Aorta (tissue), 5 donors: ENCODE measurements at regions not wholly inside any gene's neighbourhood (a gene's known extent, or its start where the extent isn't known, plus 50 kb on each side); places are given as distances from the start of the nearest gene placed in this dataset.

Experiments
- ATAC-seq: fragments of 200-7000 bp; cut with Tn5 transposase; one replicate; pipeline ENCODE4 v1.9.1; 2022; ENCODE audit warnings: moderate library complexity; ENCODE audit not compliant: low FRiP score
- DNase-seq, 2 donors: peaks; one replicate each; pipeline ENCODE4 v3.0.0-alpha.2; 2020
- H3K27ac ChIP-seq, 2 donors: one replicate each; pipeline ENCODE4 v1.5.1; 2013; ENCODE audit warnings: low read length in 2 of 2, mild to moderate bottlenecking in 2 of 2, moderate library complexity in 2 of 2, control low read depth in 1 of 2, inconsistent platforms in 1 of 2, low read depth in 1 of 2
- H3K27me3 ChIP-seq, 2 donors: one replicate each; pipeline ENCODE4 v1.6.1; 2013; ENCODE audit warnings: control low read depth in 1 of 2, low read length in 1 of 2, mild to moderate bottlenecking in 1 of 2, moderate library complexity in 1 of 2; ENCODE audit not compliant: insufficient read depth in 2 of 2, control insufficient read depth in 1 of 2
- H3K36me3 ChIP-seq, 2 donors: one replicate each; pipeline ENCODE4 v1.6.1; 2013; ENCODE audit warnings: control low read depth in 1 of 2, low read length in 1 of 2, mild to moderate bottlenecking in 1 of 2; ENCODE audit not compliant: insufficient read depth in 2 of 2, control insufficient read depth in 1 of 2
- H3K4me1 ChIP-seq, 2 donors: one replicate each; pipeline ENCODE4 v1.6.1; 2013; ENCODE audit warnings: low read length in 2 of 2, control low read depth in 1 of 2, mild to moderate bottlenecking in 1 of 2, moderate library complexity in 1 of 2; ENCODE audit not compliant: insufficient read depth in 2 of 2, control insufficient read depth in 1 of 2
- H3K4me3 ChIP-seq, 2 donors: one replicate each; pipeline ENCODE4 v1.5.1; 2013; ENCODE audit warnings: low read length in 2 of 2, control low read depth in 1 of 2, mild to moderate bottlenecking in 1 of 2
- H3K9me3 ChIP-seq: one replicate; pipeline ENCODE4 v1.6.1; 2013; ENCODE audit warnings: mild to moderate bottlenecking, low read length; ENCODE audit not compliant: control insufficient read depth
- WGBS, 2 donors: extraction: QIAGEN DNeasy Blood & Tissue Kit; methylation state at CpG; one replicate each; pipeline ENCODE4 v1.1.7; 2013; 5-methylcytosine and 5-hydroxymethylcytosine counted together
- intact Hi-C, 2 donors: fragments of 100-400 bp; cut with DNase I; formaldehyde crosslinking; loops; one replicate each; pipeline versions ENCODE4 v1.14.2 to v1.15.0; 2022
- donor health status: healthy with polysubstance abuse.
- donor health status: Bipolar disorder and iron deficiency.
- donor health status: DM: no; HTN: no; CAD: no.
- donor health status: DM: no; HTN: no; CAD: no.
- donor health status: DM: yes; HTN: yes; CAD: no.

DNA sequence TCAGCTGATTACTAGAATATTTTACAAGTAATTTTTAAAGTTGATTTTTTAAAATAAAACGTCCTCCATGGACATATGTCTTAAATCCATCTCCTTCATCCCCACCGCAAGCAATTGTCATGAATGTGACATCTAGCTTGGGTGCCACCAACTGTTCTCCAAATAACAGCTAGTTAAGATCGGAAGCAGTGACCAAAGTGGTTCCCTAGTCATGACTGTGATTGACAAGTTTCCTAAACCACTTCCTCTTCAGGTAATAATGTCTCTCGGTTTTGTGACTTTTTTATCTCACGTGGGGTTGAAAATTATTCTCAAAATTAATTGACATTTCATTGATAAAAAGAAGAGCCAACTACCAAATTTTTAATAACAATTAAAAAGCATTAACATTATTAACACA lies 135.3 kb upstream of the MIR17HG start:
- no peaks in the 10 kb centered on the region for H3K4me1 ChIP-seq
- H3K4me3 ChIP-seq, result no peak overlapping the region
- H3K27me3 ChIP-seq, result no peaks in the 10 kb centered on the region
- intact Hi-C loops, result no loop called here
- H3K9me3 ChIP-seq, result no peaks in the 10 kb centered on the region
- H3K27ac ChIP-seq, result no peak overlapping the region
- no peaks in the 10 kb centered on the region for H3K36me3 ChIP-seq
- DNase-seq, result no peak
- ATAC-seq, result no peak
- WGBS, 2 donors, result 19 to 28% methylated on average over 5 of the region's 5 CpGs

DNA sequence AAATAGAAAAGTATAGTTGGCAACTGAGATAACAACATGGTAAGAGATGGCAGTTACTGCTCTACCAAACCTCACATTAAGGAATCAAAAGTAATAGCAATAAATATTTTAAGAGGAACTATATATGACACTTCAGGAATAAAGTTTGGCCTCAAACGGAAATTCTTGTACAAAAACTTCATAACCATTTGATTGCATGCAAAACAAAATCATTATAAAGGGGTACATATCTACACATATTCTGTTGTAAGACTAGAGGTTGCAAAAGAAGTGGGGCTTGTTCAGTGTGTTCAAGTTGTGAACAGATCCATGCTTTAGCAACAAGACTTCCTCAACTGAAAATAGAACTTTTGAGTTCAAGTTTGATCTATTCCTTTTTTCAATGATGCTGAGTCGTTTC lies 133.5 kb upstream of the MIR17HG start:
- Histone ChIP-seq H3K9me3 (no peaks in the 10 kb centered on the region), H3K27ac (no peak overlapping the region), H3K4me3 (no peak overlapping the region), H3K4me1 (no peaks in the 10 kb centered on the region), H3K36me3 (no peaks in the 10 kb centered on the region), H3K27me3 (peaks cover 0 to 2% of the 10 kb centered on the region in 2 donors)
- ATAC-seq (no peak), DNase-seq (no peak)
- WGBS, 2 donors, result 47 to 62% methylated on average over 2 of the region's 2 CpGs
- intact Hi-C loops, result no loop called here

DNA sequence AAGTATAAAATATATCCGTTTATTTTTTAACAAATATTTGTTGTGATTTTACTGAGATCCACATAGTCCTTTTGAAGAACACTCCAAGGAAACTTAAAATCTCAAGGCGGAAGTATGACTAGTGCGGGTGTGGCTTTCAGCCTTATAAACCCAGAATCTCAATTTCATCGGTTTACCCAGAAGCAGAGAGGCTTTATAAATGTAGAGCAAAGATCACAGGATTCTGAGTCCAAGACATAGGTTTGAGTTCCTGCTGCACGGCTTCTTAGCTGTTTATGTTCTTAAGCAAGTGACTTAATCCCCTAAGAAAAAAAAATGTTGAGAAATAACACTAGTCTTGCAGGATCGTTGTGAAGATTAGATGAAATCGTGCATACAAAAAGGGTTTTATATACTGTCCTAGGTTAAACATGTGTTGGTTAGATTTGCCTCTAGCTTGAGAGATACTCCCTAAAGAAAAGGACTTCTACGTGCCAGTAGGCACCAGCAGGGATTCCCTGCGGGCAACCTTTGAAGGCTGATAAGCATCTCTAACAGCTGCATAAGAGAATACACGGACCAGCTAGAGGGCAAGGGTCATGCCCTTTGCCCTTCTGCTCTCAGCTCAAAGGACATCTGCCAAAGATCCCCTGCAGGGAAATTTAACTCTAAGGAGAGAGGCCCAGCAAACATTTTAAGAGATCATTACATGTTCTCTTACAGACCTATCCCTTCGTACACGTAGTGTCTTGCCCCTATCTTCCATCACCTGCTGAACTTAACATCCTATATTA lies 130.4 kb upstream of the MIR17HG start:
- no peaks in the 10 kb centered on the region for H3K36me3 ChIP-seq
- intact Hi-C loops, result no loop called here
- no peak overlapping the region for H3K4me3 ChIP-seq
- H3K27ac ChIP-seq, result no peak overlapping the region
- no peak for ATAC-seq
- H3K9me3 ChIP-seq, result no peaks in the 10 kb centered on the region
- DNase-seq, result no peak
- H3K4me1 ChIP-seq, result no peaks in the 10 kb centered on the region
- H3K27me3 ChIP-seq, result peaks cover 0 to 2% of the 10 kb centered on the region in 2 donors
- WGBS, 2 donors, result 32% methylated on average over 12 of the region's 12 CpGs

DNA sequence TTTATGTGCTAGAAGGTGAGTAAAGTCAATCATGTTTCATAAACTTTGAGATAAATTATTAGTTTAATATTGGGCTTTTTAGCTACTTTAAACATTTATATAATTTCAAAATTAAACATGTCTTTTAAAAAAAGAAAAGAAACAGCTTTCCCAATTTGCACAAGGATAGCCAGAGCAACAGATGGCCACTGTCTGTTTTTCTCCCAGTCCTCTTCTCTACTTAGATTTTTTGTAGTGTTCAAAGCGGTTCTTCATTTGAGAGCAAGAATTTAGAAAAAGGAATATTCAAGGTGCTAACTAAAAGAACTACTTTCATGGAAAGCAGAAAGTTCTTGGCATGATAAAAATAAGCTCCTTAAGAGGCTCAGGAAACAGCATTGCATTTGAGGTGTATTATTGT lies 128.3 kb upstream of the MIR17HG start:
- Histone ChIP-seq H3K36me3 (no peaks in the 10 kb centered on the region), H3K27me3 (peaks cover 0 to 2% of the 10 kb centered on the region in 2 donors), H3K4me1 (no peaks in the 10 kb centered on the region), H3K27ac (no peak overlapping the region), H3K9me3 (no peaks in the 10 kb centered on the region), H3K4me3 (no peak overlapping the region)
- DNase-seq (no peak), ATAC-seq (no peak)
- 81 to 82% methylated on average over 1 of the region's 1 CpG for WGBS, 2 donors
- intact Hi-C loops, result no loop called here

DNA sequence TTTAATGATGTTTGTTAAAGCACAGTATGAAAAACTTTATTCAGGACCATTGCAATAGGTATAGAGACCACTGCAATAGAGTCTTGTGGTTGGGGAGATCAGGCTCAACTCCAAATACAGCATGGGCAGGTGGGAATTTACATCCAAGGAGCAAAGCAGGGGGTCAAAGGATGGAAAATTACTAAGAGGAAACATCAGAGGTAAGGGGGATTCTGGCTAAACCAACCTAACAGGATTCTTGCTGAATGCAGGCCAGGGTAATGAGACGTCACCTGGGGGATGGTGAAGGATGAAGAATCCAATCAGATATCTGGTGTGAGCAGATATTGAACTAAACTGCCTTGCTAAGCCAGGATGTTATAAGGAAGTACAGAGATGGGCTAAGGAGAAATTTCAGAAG lies 126.6 kb upstream of the MIR17HG start:
- 67 to 70% methylated on average over 1 of the region's 1 CpG for WGBS, 2 donors
- intact Hi-C loops, result no loop called here
- H3K27ac ChIP-seq, result no peak overlapping the region
- H3K9me3 ChIP-seq, result no peaks in the 10 kb centered on the region
- ATAC-seq (no peak), DNase-seq (no peak)
- H3K36me3 ChIP-seq, result no peaks in the 10 kb centered on the region
- H3K4me3 ChIP-seq, result no peak overlapping the region
- H3K27me3 ChIP-seq, result peaks cover 0 to 4% of the 10 kb centered on the region in 2 donors
- H3K4me1 ChIP-seq, result no peaks in the 10 kb centered on the region

DNA sequence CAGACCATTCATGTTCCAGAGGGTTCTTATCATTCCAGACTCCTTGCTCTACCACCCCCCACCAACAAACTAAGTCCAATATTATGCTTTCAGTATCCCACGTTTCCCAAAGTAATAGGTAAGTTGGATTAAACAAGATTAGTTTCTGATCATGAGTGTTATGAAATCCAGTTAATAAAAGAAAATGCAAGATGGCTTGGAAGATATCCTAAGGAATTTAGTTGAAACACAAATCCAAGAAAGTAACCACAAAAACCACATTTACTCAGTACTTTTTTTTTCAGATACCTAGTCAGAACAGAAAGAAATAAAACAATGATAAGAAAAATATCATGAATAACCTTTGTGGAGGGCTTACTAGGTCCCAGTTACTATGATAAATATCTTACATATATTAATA lies 119.4 kb upstream of the MIR17HG start:
- 66 to 84% methylated on average over 1 of the region's 1 CpG for WGBS, 2 donors
- no peaks in the 10 kb centered on the region for H3K9me3 ChIP-seq

DNA sequence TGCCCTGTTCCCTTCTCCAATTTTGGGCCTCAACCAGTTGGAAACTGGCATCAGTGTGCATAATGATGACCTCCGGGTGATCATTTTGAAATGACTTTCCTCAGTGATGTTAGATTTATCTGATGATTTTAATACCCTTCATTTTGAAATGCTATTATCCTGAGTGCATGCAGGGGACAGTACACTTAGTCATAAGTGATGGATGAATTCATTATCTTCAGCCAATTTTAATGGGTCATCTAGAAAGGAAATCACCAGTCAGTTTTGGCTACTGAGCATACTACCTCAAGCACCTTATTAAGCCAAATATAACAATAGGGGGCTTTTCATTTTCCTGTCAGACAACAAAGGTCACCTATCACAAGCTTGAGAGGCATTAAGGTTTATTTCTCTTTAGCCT lies 118.5 kb upstream of the MIR17HG start:
- DNase-seq, result no peak
- H3K4me3 ChIP-seq, result no peak overlapping the region
- no peaks in the 10 kb centered on the region for H3K36me3 ChIP-seq
- ATAC-seq, result no peak
- WGBS, 2 donors, result 86 to 96% methylated on average over 1 of the region's 1 CpG
- intact Hi-C loops, result no loop called here
- no peaks in the 10 kb centered on the region for H3K4me1 ChIP-seq
- H3K9me3 ChIP-seq, result no peaks in the 10 kb centered on the region
- no peak overlapping the region for H3K27ac ChIP-seq
- H3K27me3 ChIP-seq, result peaks cover 0 to 4% of the 10 kb centered on the region in 2 donors

More for the DNA sequence above, 119.4 kb upstream of the MIR17HG start:
- Histone ChIP-seq H3K36me3 (no peaks in the 10 kb centered on the region), H3K27ac (no peak overlapping the region), H3K4me1 (no peaks in the 10 kb centered on the region), H3K27me3 (peaks cover 0 to 2% of the 10 kb centered on the region in 2 donors), H3K4me3 (no peak overlapping the region)
- DNase-seq (no peak), ATAC-seq (no peak)
- intact Hi-C loops, result no loop called here

DNA sequence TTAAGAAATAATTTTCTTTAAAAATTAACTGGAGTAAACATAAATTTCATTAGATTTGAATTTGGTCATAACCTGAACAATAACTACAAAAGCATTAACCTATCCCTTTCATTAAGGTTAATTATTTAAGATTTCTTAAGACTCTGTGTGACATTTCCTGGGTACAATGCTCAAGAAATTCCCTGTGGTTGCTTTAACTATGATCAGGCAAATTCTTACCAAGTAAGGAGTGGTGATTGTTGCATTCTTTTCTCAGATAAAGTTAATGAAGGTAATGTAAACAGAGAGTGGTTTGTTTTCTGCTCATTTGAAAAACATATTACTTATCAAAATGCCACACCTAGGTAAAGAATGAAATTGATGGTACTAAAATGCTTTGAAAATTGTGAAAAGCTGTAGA lies 114.8 kb upstream of the MIR17HG start:
- Histone ChIP-seq H3K27me3 (peaks cover 0 to 3% of the 10 kb centered on the region in 2 donors), H3K4me1 (no peaks in the 10 kb centered on the region), H3K9me3 (no peaks in the 10 kb centered on the region), H3K27ac (no peak overlapping the region), H3K36me3 (no peaks in the 10 kb centered on the region), H3K4me3 (no peak overlapping the region)
- DNase-seq (no peak), ATAC-seq (no peak)
- intact Hi-C loops, result no loop called here

DNA sequence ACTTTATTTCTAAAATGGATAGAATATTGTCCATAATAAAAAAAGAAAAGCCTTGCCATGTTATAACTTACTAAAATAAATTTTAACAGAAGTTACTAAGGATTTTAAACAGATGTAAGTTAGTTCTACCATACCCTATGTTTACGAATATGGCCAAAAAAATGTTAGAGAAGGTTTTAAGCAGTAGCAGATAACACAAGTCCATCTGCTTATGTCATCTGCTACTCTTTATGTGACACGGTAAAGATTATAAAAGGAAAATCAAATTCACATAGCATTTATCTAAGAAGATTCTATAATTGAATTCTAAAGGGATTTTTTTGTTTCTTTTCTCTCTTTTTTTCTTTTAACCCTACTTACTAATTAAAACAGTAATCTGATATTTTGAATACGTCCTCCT lies 114.2 kb upstream of the MIR17HG start:
- no peak for ATAC-seq
- Histone ChIP-seq H3K36me3 (no peaks in the 10 kb centered on the region), H3K9me3 (no peaks in the 10 kb centered on the region), H3K4me1 (no peaks in the 10 kb centered on the region), H3K27ac (no peak overlapping the region), H3K4me3 (no peak overlapping the region), H3K27me3 (peaks cover 0 to 3% of the 10 kb centered on the region in 2 donors)
- intact Hi-C loops, result no loop called here
- DNase-seq, result no peak
- WGBS, 2 donors, result 75 to 78% methylated on average over 3 of the region's 3 CpGs
